ENCODE measurements at regions not wholly inside any gene's neighbourhood (a gene's known extent, or its start where the extent isn't known, plus 50 kb on each side); places are given as distances from the start of the nearest gene placed in this dataset.

DNA sequence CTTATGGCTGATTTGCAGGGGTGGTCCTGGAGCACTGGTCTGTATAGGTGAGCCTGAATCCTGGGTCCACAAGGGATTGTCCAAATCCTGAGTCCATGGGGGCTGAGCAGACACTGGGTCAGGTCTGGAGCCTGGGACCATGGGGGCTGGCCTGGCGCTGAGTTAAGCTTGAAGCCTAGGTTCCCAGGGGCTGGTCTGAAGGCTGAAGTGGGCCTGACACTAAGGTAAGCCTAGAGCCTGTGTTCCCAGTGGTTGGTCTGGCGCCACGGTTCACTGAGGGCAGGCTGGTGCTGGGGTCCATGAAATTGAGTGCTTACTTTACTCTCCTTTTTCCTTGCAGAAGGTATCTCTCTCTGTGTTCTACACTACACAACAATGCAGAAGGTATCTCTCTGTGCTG, 155.8 kb downstream of the RBM46 start:
- TF ChIP-seq POLR2A (IDR thresholded peaks at IDR 0.05; ENCODE audit: borderline replicate concordance, extremely low read depth, insufficient read depth, insufficient read length), result no peak
- no peak for TF ChIP-seq ZBTB33 (IDR thresholded peaks at IDR 0.05; ENCODE audit: extremely low read depth, insufficient replicate concordance, low read length)
- no peak for TF ChIP-seq CTCF (IDR thresholded peaks at IDR 0.05 in 2 of 3, conservative IDR thresholded peaks at IDR 0.05 in 1 of 3; ENCODE audit: borderline replicate concordance in 1 of 3, insufficient read depth in 1 of 3, low read depth in 2 of 3, low read length in 2 of 3)
- TF ChIP-seq CEBPB (IDR thresholded peaks at IDR 0.05; ENCODE audit: low read depth), result no peak
- TF ChIP-seq POLR2AphosphoS5 (IDR thresholded peaks at IDR 0.05; ENCODE audit: low read depth, low read length), result no peak
- TF ChIP-seq MAX (IDR thresholded peaks at IDR 0.05), result no peak
- no peak for TF ChIP-seq SRF (IDR thresholded peaks at IDR 0.05; ENCODE audit: low read depth)
- no peak for TF ChIP-seq EZH2 (IDR thresholded peaks at IDR 0.05)
- no peak for TF ChIP-seq SIN3A (IDR thresholded peaks at IDR 0.05; ENCODE audit: low read depth)
- TF ChIP-seq YY1 (IDR thresholded peaks at IDR 0.05; ENCODE audit: extremely low read depth, insufficient replicate concordance, low read depth, low read length), result no peak
- no peak for TF ChIP-seq EZH2phosphoT487 (IDR thresholded peaks at IDR 0.05; ENCODE audit: borderline replicate concordance)
- no peak for TF ChIP-seq JUND (IDR thresholded peaks at IDR 0.05)
- TF ChIP-seq RAD21 (IDR thresholded peaks at IDR 0.05; ENCODE audit: low read depth), result no peak

Measured in HCT116 (cell line).